ENCODE measurements at regions not wholly inside any gene's neighbourhood (a gene's known extent, or its start where the extent isn't known, plus 50 kb on each side); places are given as distances from the start of the nearest gene placed in this dataset.

DNA sequence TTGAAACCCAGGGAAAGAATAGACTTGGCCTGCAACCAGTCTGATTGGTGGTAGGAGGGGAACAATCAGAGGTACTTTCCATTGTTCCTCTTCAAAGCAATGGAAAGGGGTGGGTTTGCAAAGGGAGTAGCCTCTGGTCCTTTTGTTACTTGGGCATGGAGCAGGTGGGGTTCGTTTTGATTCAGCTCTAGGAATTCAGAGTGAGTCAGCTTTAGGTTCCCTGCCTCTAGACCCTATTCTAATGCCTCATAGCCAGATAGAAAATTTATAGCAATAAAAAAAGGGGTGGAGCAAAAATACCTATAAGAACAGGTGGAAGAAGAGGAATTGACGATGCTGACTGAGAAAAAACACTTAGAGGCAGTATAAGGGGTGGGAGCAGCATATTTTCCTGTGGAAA, 636.4 kb downstream of the PLCL1 start:
- DNase-seq = no peak
- H3K79me2 ChIP-seq (ENCODE audit: low read length) = no peaks in the 10 kb centered on the region
- no peak overlapping the region for H3K4me2 ChIP-seq (ENCODE audit: low read depth, low read length)
- H3K4me1 ChIP-seq (ENCODE audit: low read length) = no peaks in the 10 kb centered on the region
- no peaks in the 10 kb centered on the region for H3K9me3 ChIP-seq (replicated peaks; ENCODE audit: insufficient read depth, low read length)
- no peak for TF ChIP-seq EZH2 (optimal IDR thresholded peaks at IDR 0.05; ENCODE audit: low read depth, low read length)
- no peak for TF ChIP-seq EZH2phosphoT487 (IDR thresholded peaks at IDR 0.05; ENCODE audit: low read length)
- TF ChIP-seq, protein P1, sequence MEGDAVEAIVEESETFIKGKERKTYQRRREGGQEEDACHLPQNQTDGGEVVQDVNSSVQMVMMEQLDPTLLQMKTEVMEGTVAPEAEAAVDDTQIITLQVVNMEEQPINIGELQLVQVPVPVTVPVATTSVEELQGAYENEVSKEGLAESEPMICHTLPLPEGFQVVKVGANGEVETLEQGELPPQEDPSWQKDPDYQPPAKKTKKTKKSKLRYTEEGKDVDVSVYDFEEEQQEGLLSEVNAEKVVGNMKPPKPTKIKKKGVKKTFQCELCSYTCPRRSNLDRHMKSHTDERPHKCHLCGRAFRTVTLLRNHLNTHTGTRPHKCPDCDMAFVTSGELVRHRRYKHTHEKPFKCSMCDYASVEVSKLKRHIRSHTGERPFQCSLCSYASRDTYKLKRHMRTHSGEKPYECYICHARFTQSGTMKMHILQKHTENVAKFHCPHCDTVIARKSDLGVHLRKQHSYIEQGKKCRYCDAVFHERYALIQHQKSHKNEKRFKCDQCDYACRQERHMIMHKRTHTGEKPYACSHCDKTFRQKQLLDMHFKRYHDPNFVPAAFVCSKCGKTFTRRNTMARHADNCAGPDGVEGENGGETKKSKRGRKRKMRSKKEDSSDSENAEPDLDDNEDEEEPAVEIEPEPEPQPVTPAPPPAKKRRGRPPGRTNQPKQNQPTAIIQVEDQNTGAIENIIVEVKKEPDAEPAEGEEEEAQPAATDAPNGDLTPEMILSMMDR (IDR thresholded peaks at IDR 0.05; ENCODE audit: low read length) = no peak
- H3F3A ChIP-seq (ENCODE audit: insufficient read depth, low read length) = no peaks in the 10 kb centered on the region
- H3K9me2 ChIP-seq (replicated peaks; ENCODE audit: insufficient read depth, low read length) = no peaks in the 10 kb centered on the region
- no peak overlapping the region for H3K4me3 ChIP-seq (ENCODE audit: low read length)
- H3K27me3 ChIP-seq (replicated peaks; ENCODE audit: insufficient read depth, low read length) = no peaks in the 10 kb centered on the region
- no peaks in the 10 kb centered on the region for H3K36me3 ChIP-seq (replicated peaks; ENCODE audit: insufficient read depth, low read length)
- no peak overlapping the region for H3K27ac ChIP-seq (ENCODE audit: low read length)
- no peaks in the 10 kb centered on the region for H4K20me1 ChIP-seq (ENCODE audit: insufficient read depth, low read length)
- H2AFZ ChIP-seq (ENCODE audit: low read length) = no peak overlapping the region
- H3K9ac ChIP-seq (ENCODE audit: low read length) = no peak overlapping the region

DNA sequence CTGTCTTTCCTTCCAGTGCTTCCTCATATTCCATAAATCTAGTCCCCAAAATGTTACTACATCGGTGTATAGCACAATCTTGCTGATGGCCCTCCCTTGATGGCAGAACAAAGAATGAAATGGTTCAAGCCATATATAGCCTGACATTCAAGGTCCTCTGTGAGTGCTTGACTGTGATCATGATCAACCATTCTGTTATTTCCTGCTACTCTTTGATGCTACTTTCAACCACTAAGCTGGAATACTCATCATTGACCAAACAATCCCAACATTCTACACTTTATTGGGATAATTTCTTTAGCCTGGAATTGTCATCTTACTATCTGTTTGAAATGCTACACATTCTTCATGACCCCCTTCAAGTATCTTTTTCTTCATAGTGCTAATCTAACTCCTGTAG, 633.9 kb downstream of the PLCL1 start:
- TF ChIP-seq, protein P1 (IDR thresholded peaks at IDR 0.05; ENCODE audit: low read length) = no peak
- TF ChIP-seq EZH2phosphoT487 (IDR thresholded peaks at IDR 0.05; ENCODE audit: low read length) (no peak), EZH2 (optimal IDR thresholded peaks at IDR 0.05; ENCODE audit: low read depth, low read length) (no peak)
- Histone ChIP-seq H3K9me2 (replicated peaks; ENCODE audit: insufficient read depth, low read length) (no peaks in the 10 kb centered on the region), H3K27ac (ENCODE audit: low read length) (no peak overlapping the region)

DNA sequence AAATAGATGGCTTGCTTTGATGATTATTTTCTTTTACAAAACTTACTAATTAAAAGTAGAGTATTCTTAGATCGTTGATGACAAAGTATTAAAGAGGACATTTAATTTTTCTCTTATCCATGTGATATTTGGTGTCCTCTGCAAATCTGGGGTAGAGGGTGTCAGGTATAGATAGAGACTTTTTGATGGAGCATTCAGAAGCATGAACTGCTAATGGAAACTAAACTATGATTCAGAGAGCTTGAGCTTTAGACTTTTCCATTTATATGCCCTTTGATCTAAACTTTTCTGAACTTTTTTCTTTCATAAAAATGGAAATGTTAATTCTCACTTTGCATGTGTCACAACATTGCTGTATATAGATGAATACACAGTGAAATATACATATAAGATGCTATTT, 619.7 kb downstream of the PLCL1 start:
- DNase-seq = no peak
- no peak overlapping the region for H2AFZ ChIP-seq (ENCODE audit: low read length)
- no peaks in the 10 kb centered on the region for H3K4me1 ChIP-seq (ENCODE audit: low read length)
- no peaks in the 10 kb centered on the region for H4K20me1 ChIP-seq (ENCODE audit: insufficient read depth, low read length)
- TF ChIP-seq EZH2 (optimal IDR thresholded peaks at IDR 0.05; ENCODE audit: low read depth, low read length) (no peak), EZH2phosphoT487 (IDR thresholded peaks at IDR 0.05; ENCODE audit: low read length) (no peak)
- TF ChIP-seq, protein P1 (IDR thresholded peaks at IDR 0.05; ENCODE audit: low read length) = no peak
- no peaks in the 10 kb centered on the region for H3K9me3 ChIP-seq (replicated peaks; ENCODE audit: insufficient read depth, low read length)
- H3K9ac ChIP-seq (ENCODE audit: low read length) = no peak overlapping the region
- no peaks in the 10 kb centered on the region for H3K36me3 ChIP-seq (replicated peaks; ENCODE audit: insufficient read depth, low read length)
- no peaks in the 10 kb centered on the region for H3F3A ChIP-seq (ENCODE audit: insufficient read depth, low read length)
- H3K4me3 ChIP-seq (ENCODE audit: low read length) = no peak overlapping the region
- H3K27ac ChIP-seq (ENCODE audit: low read length) = no peak overlapping the region
- no peak overlapping the region for H3K4me2 ChIP-seq (ENCODE audit: low read depth, low read length)
- no peaks in the 10 kb centered on the region for H3K9me2 ChIP-seq (replicated peaks; ENCODE audit: insufficient read depth, low read length)
- H3K79me2 ChIP-seq (ENCODE audit: low read length) = no peaks in the 10 kb centered on the region
- H3K27me3 ChIP-seq (replicated peaks; ENCODE audit: insufficient read depth, low read length) = no peaks in the 10 kb centered on the region

More for the DNA sequence above, 633.9 kb downstream of the PLCL1 start:
- Histone ChIP-seq H3K79me2 (ENCODE audit: low read length) (no peaks in the 10 kb centered on the region), H3K4me3 (ENCODE audit: low read length) (no peak overlapping the region), H3K9me3 (replicated peaks; ENCODE audit: insufficient read depth, low read length) (no peaks in the 10 kb centered on the region), H4K20me1 (ENCODE audit: insufficient read depth, low read length) (no peaks in the 10 kb centered on the region), H3K27me3 (replicated peaks; ENCODE audit: insufficient read depth, low read length) (no peaks in the 10 kb centered on the region), H2AFZ (ENCODE audit: low read length) (no peak overlapping the region), H3F3A (ENCODE audit: insufficient read depth, low read length) (no peaks in the 10 kb centered on the region), H3K4me2 (ENCODE audit: low read depth, low read length) (no peak overlapping the region), H3K36me3 (replicated peaks; ENCODE audit: insufficient read depth, low read length) (no peaks in the 10 kb centered on the region), H3K4me1 (ENCODE audit: low read length) (no peaks in the 10 kb centered on the region), H3K9ac (ENCODE audit: low read length) (no peak overlapping the region)
- DNase-seq = no peak
